AML-193 (cell line): ENCODE measurements at regions not wholly inside any gene's neighbourhood (a gene's known extent, or its start where the extent isn't known, plus 50 kb on each side); places are given as distances from the start of the nearest gene placed in this dataset.
"Not testable (repeated sequence)": the region's sequence is repeated elsewhere in the genome, so short reads cannot be mapped to it uniquely, and the experiment has no call there.

Source experiments
- DNase-seq, 2 experiments: peaks; one replicate each; lab custom pipeline; 2025; lab: John Stamatoyannopoulos, UW

DNA sequence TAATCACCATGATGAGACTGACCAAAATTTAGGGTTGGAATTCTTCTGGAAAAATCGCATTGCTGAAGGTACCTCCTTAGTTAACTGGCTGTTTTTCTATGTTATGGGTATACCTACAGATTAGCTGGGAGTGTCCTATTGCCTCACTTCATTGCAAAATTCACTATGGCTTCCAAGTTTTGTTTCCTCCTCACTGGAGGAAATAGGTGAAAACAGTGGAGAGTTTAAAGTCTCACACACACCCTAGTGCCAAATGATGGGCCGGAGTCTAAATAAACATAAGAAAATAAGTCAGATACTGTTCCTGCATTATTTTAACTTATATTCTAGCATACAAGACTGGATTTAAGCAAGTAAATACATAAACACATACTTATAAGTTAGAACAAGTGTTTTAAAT, 98.2 kb downstream of the AHR start:
- DNase-seq = no peak

DNA sequence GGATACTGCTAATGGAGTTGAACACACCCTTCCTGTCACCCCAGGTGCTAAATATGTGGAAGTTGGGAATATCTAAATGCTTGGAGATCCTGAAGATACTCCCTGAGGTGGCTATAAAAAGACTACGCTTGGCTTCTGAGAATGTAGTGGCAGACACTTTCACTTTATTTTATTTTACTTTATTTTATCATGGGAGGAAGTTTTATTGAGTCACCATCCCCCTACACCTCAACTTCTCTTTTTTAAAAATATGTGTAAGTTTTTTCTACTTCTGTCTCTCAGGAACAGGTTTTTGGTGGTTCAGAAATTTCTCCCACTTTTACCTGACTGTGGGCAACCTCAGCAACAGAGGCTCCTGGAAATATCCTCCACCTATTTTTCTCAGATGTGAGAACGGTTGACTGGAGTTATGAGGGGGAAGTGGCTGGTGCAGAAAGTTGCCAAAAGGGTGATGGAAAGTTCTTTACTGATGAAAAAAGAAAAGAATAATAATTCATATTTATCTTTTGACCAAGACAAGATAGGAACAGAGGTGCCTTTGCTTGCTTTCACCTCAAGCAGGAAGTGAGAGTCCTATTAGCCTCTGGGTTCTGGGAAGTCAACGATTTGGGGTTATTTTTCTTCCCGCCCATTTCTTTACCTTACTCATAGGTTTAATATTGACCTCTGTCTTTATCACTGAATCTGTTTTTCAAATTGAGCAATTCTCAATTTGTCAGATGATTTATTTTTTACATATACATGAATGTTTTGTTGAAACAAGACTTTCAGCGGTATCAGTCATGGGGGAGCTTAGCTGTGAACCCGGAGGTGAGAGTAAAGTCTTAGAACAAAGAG, 103.6 kb downstream of the AHR start:
- peak; percentile 45 to 47 for DNase-seq

- DNase-seq = no peak
These were observed 104.3 kb downstream of the AHR start for GRCh38 chr7:17402628-17403278.

DNA sequence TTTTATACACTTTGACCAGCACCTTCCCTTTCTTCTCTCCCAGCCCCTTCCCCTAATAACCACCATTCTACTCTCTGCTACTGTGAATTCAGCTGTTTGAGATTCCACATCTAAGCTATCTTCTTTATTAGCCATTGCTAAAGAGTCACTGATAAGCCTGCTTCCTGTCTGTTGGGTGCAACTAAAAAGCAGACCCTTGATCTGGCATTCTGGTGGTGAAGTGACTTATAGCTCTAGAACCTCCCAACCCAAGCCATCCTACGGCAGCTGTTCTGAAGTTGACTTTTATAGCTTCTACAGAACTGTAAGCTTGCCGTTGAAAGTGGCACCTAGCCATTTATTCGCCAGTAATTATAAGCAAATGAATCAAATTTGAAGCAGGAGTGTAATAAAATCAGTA, 105.6 kb downstream of the AHR start:
- no peak for DNase-seq

DNA sequence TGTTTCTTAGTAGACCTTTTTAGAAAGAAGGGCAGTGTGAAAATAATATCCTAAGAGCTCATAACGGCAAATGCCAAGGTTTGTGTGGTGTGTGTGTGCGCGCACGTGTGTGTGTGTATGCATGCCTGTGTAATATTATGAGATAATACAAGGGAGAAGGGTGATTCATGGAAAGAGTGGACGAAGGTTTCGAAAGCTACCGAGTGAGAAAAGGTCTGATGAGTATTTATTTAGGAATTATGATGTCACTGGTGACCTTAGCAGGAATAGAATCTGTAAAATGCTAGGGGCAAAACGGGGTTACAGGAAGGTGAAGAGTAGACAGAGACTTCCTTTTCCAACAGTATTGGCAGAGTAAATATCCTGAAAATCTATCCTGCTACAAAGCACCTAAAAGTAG, 107.3 kb downstream of the AHR start:
- DNase-seq = no peak

DNA sequence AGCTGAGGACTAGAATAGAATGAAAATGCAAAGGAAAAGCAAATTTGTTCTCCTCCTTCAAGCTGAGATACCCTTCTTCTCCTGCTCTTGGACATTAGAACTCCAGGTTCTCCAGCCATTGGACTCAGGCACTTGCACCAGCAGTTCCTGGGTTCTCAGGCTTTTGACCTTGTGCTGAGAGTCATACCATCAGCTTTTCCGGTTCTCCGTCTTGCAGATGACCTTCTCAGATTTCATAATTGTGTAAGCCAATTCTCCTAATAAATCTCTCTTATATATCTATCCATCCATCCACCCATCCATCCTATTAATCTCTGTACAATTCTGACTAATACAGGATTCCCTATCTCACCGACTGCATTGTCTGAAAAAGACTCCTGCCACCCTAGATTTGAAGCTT, 108.3 kb downstream of the AHR start:
- no peak for DNase-seq

- peak in 1 of 2 experiments; percentile 6 for DNase-seq
These were observed 108.8 kb downstream of the AHR start for GRCh38 chr7:17407229-17407628.

DNA sequence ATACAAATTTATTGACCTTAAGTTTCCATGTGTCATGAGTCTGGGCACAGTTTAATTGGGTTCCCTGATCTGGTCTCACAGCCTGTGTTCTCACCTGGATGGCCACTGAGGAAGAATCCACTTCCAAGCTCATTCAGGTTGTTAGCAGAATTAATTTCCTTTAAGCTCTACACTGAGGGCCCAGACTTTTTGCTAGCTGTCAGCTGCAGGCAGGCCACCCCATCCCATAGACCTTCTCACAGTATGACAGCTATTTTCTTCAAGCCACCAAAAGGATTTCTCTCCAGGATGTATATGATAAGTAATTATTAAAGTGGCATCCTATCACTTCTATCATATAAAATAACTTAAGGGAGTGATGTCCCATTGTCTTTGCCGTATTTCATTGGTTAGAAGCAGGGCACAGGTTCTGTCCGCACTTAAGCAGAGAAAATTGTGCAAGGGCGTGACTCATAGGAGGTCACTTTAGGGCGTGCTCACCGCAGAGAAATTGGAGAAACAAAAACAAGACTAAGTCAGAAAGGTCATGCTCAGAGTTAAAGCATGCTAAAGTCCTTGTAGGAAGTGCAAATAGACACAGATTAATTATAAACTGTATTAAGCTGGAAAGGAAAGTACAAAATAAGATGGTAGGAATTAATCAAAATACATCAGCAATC, 109.9 kb downstream of the AHR start:
- DNase-seq = peak; percentile 90 to 91

GRCh38 chr7:17408904-17409290, 110.4 kb downstream of the AHR start:
- no peak for DNase-seq

- no peak for DNase-seq
These were observed 113.5 kb downstream of the AHR start for GRCh38 chr7:17411922-17412321.

DNA sequence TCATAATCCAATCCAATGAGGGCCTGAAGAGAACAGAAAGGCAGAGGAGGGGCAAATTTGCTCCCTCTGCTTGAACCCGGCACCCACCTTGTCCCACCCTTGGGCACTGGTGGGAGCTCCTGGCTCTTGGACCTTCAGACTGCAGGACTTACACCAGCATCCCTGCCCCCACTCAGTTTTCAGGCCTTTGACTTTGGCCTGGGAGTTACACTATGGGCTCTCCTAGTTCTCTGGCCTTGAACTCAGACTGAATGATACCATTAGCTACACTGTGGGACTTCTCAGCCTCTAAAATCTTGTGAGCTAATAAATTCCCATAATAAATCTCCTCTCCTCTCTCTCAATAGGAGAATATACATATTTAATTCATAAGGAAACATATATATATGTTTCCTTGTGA, 114.4 kb downstream of the AHR start:
- no peak for DNase-seq

DNA sequence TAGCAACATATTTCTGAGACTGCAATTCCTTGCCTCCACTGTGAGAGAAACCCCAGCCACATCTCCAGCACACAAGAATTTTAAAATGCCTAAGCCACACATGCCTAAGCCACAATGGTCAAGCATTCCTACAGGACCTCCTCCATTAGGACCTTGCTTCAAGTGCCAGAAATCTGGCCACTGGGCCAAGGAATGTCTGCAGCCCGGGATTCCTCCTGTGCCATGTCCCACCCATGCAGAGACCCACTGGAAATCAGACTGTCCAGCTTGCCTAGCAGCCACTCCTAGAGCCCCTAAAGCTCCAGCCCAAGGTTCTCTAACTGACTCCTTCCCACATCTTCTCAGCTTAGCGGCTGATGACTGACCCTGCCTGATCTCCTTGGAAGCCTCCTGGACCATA, 117.5 kb downstream of the AHR start:
- DNase-seq = no peak

DNA sequence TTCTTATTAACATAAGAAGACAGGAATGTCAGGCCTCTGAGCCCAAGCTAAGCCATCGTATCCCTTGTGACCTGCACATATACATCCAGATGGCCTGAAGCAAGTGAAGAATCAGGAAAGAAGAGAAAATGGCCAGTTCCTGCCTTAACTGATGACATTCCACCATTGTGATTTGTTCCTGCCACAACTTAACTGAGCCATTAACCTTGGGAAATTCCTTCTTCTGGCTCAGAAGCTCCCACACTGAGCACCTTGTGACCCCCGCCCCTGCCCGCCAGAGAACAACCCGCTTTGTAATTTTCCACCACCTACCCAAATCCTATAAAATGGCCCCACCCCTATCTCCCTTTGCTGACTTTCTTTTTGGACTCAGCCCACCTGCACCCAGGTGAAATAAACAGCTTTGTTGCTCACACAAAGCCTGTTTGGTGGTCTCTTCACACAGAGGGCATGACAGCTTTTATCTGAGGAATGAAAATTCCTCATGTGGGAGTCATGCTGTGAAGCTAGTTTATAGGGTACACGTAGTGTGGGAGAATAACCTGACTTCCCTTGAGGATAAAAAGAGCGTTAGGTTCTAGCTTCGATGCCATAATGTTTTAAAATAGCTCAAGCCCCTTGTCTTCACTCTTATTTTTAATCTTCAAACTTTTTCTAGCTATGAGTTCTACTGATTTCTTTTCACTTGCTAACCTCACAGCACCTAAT, 122.0 kb downstream of the AHR start:
- DNase-seq = not testable (repeated sequence)

DNA sequence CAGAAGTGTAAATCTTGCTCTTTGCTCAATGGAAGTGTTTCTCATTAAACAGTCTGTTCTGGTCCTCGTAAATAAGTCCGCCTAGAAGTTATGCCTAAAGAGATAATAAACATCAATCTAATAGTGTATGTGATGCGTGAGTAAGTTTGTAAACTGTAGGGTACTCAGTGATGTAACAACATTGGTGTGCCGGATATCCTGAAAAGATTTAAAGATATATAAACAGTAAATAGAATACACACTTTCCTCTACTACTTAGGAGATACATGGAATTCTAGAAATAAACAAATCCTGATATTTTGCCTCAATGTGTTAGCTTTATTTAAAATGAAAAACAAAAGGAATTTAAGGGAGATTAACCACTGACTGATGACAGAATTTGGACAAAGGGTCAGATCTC, 123.5 kb downstream of the AHR start:
- no peak for DNase-seq

- DNase-seq = no peak
These were observed 124.5 kb downstream of the AHR start for GRCh38 chr7:17422966-17423365.

DNA sequence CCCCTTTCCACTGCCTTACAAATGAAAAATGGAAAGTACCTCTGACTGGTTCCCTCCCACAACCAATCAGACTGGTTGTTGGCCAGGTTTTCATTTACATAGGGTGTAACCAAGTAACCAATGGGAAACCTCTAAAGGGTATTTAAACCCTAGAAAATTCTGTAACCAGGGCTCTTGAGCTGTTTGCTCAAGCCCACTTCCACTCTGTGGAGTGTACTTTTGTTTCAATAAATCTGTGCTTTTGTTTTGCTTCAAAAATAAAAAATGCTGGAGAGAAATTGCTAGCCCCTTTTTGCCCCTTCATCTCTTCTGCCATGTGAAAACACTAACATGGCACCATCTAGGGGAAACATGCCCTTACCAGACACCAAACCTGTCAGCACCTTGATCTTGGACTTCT, 129.5 kb downstream of the AHR start:
- no peak for DNase-seq

- DNase-seq = no peak
These were observed 131.1 kb downstream of the AHR start for GRCh38 chr7:17429579-17429978.

GRCh38 chr7:17432793-17433192, 134.3 kb downstream of the AHR start:
- no peak for DNase-seq

GRCh38 chr7:17434191-17434590, 135.7 kb downstream of the AHR start:
- no peak for DNase-seq

DNA sequence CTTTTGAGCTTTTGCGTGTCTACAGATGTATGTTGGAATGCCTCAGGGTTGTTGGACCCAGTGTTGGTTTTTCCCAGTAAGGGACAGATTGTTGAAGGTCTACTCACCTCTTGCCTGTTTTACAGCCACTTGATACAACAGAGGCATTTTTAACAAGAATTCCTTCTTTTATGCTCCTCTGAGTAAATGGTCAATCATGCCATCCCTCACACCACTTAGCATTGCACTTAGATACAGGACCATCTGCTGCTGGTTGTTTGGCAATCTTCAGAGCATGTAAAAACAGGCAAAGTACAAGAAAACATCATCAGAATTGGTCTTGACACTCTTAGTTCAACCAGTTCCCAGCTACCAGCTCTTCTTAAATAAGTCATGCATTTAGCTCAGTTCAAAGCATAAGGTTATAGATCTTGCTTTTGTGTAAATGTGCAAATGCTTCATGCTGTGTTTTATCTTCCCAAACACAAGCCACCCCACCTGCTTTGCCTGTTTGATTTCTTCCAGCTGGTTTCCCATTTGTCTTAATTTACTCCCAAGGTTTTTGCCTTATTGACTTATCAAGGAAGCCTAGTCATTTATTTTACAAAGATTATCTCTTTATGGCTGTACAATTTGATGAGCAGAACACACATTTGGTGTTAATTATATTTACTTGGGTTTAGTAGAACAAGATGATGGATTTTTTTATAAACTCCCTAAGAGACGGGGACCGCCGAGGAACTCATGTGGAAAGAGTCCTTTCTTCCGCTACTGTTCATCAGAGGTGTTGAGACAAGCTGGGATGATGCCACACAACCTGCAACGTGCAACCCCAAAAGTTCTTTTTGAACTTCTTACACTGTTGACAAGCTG, 136.6 kb downstream of the AHR start:
- DNase-seq = no peak

DNA sequence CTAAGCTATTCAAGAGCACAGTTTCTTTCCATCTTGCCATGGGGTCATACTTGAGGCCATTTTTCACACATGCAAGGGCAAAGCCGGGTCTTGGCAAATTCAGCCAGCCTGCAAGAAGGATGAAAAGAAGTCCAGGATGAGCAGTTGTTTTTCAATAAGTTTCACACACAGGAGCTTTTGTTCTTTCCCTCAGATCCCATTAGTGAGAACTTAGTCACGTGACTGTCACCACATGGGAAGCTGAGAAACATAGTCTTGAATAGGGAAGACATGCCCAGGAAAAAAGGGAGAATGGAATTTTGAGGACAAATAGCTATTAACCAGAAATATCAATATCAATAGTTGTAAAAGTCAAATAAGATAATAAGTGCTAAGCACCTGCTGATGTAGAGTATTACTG, 137.7 kb downstream of the AHR start:
- DNase-seq = no peak

GRCh38 chr7:17437586-17437985, 139.1 kb downstream of the AHR start:
- no peak for DNase-seq
